ENCODE measurements at regions not wholly inside any gene's neighbourhood (a gene's known extent, or its start where the extent isn't known, plus 50 kb on each side); places are given as distances from the start of the nearest gene placed in this dataset.

- ChIA-PET POLR2A (ENCODE audit: low non-redundant PET) (interaction anchor here (0.5 kb wide), 1 partner anchor 89 kb away, joined by 3 read pairs; no protein-coding TSS in a partner anchor), CTCF (no interaction called here)
Measured at GRCh38 chrX:34223574-34223973, 91.5 kb upstream of the FAM47A start.

GRCh38 chrX:34218063-34218462 is 85.9 kb upstream of the FAM47A start:
- BruUV-seq (replicated peaks): no TSS peak
- intact Hi-C loops (cut with micrococcal nuclease; ENCODE audit: unreplicated experiment): no loop called here
- DNase-seq (ENCODE audit: low spot score): no peak
- no peak overlapping the region for H3K4me3 ChIP-seq (ENCODE audit: low read depth, low read length, poor library complexity, severe bottlenecking)
- peaks cover 6% of the 10 kb centered on the region for H3K9me3 ChIP-seq (ENCODE audit: low read depth, low read length, poor library complexity, severe bottlenecking)
- no peaks in the 10 kb centered on the region for H3K4me1 ChIP-seq (ENCODE audit: insufficient read depth, low read length, poor library complexity, severe bottlenecking)
- ChIA-PET POLR2A (ENCODE audit: low non-redundant PET) (no interaction called here), CTCF (no interaction called here)
- no peak overlapping the region for H3K27ac ChIP-seq (ENCODE audit: low read depth, low read length, poor library complexity, severe bottlenecking)
- TF ChIP-seq CTCF (conservative IDR thresholded peaks at IDR 0.05; ENCODE audit: low read depth, low read length) (no peak), EZH2 (IDR thresholded peaks at IDR 0.05; ENCODE audit: borderline replicate concordance, low read depth, low read length, poor library complexity, severe bottlenecking) (no peak)
- no peaks in the 10 kb centered on the region for H3K36me3 ChIP-seq (ENCODE audit: insufficient read depth, low read length, poor library complexity, severe bottlenecking)
- no peaks in the 10 kb centered on the region for H3K27me3 ChIP-seq (replicated peaks; ENCODE audit: insufficient read depth, low read depth, low read length, poor library complexity)

More at GRCh38 chrX:34223574-34223973, 91.5 kb upstream of the FAM47A start:
- no peaks in the 10 kb centered on the region for H3K27me3 ChIP-seq (replicated peaks; ENCODE audit: insufficient read depth, low read depth, low read length, poor library complexity)
- H3K36me3 ChIP-seq (ENCODE audit: insufficient read depth, low read length, poor library complexity, severe bottlenecking): no peaks in the 10 kb centered on the region
- H3K9me3 ChIP-seq (ENCODE audit: low read depth, low read length, poor library complexity, severe bottlenecking): no peaks in the 10 kb centered on the region
- BruUV-seq (replicated peaks): no TSS peak
- H3K4me3 ChIP-seq (ENCODE audit: low read depth, low read length, poor library complexity, severe bottlenecking): no peak overlapping the region
- H3K4me1 ChIP-seq (ENCODE audit: insufficient read depth, low read length, poor library complexity, severe bottlenecking): no peaks in the 10 kb centered on the region
- intact Hi-C loops (cut with micrococcal nuclease; ENCODE audit: unreplicated experiment): no loop called here
- TF ChIP-seq CTCF (conservative IDR thresholded peaks at IDR 0.05; ENCODE audit: low read depth, low read length) (no peak), EZH2 (IDR thresholded peaks at IDR 0.05; ENCODE audit: borderline replicate concordance, low read depth, low read length, poor library complexity, severe bottlenecking) (no peak)
- no peak overlapping the region for H3K27ac ChIP-seq (ENCODE audit: low read depth, low read length, poor library complexity, severe bottlenecking)
- DNase-seq (ENCODE audit: low spot score): no peak

- intact Hi-C loops (cut with micrococcal nuclease; ENCODE audit: unreplicated experiment): no loop called here
- H3K27me3 ChIP-seq (replicated peaks; ENCODE audit: insufficient read depth, low read depth, low read length, poor library complexity): no peaks in the 10 kb centered on the region
- BruUV-seq (replicated peaks): no TSS peak
- TF ChIP-seq EZH2 (IDR thresholded peaks at IDR 0.05; ENCODE audit: borderline replicate concordance, low read depth, low read length, poor library complexity, severe bottlenecking) (no peak), CTCF (conservative IDR thresholded peaks at IDR 0.05; ENCODE audit: low read depth, low read length) (no peak)
- no peak overlapping the region for H3K27ac ChIP-seq (ENCODE audit: low read depth, low read length, poor library complexity, severe bottlenecking)
- ChIA-PET CTCF (no interaction called here), POLR2A (ENCODE audit: low non-redundant PET) (no interaction called here)
- DNase-seq (ENCODE audit: low spot score): no peak
- no peaks in the 10 kb centered on the region for H3K36me3 ChIP-seq (ENCODE audit: insufficient read depth, low read length, poor library complexity, severe bottlenecking)
- H3K9me3 ChIP-seq (ENCODE audit: low read depth, low read length, poor library complexity, severe bottlenecking): no peaks in the 10 kb centered on the region
- no peaks in the 10 kb centered on the region for H3K4me1 ChIP-seq (ENCODE audit: insufficient read depth, low read length, poor library complexity, severe bottlenecking)
- H3K4me3 ChIP-seq (ENCODE audit: low read depth, low read length, poor library complexity, severe bottlenecking): no peak overlapping the region
Measured at GRCh38 chrX:34197946-34198345, 65.8 kb upstream of the FAM47A start.
